Stimulated activated CD4-positive, alpha-beta T cell treated with anti-CD3 and anti-CD28 coated beads, Interleukin-2, amount 100 ng/mL, for 24 hours (primary cell): ENCODE measurements at regions not wholly inside any gene's neighbourhood (a gene's known extent, or its start where the extent isn't known, plus 50 kb on each side); places are given as distances from the start of the nearest gene placed in this dataset.

Experiments used
- DNase-seq, 2 donors: peaks; one replicate each; pipeline ENCODE4 v3.0.0-alpha.2; 2020

GRCh38 chr2:104179644-104180043, 674.3 kb upstream of the POU3F3 start:
- no peak for DNase-seq

- DNase-seq: no peak
Measured at GRCh38 chr2:104200533-104201168, 653.3 kb upstream of the POU3F3 start.

- no peak for DNase-seq
Measured at GRCh38 chr2:104213758-104214157, 640.2 kb upstream of the POU3F3 start.

GRCh38 chr2:104215269-104216161, 638.4 kb upstream of the POU3F3 start:
- no peak for DNase-seq

GRCh38 chr2:104233591-104233990, 620.3 kb upstream of the POU3F3 start:
- DNase-seq: no peak

- no peak for DNase-seq
Measured at GRCh38 chr2:104236491-104236890, 617.4 kb upstream of the POU3F3 start.

GRCh38 chr2:104240984-104241383, 612.9 kb upstream of the POU3F3 start:
- DNase-seq: no peak

- DNase-seq: no peak
Measured at GRCh38 chr2:104249629-104250028, 604.3 kb upstream of the POU3F3 start.

GRCh38 chr2:104250635-104251034, 603.3 kb upstream of the POU3F3 start:
- no peak for DNase-seq

GRCh38 chr2:104254017-104254416, 599.9 kb upstream of the POU3F3 start:
- DNase-seq: no peak

GRCh38 chr2:104262714-104263113, 591.2 kb upstream of the POU3F3 start:
- no peak for DNase-seq

GRCh38 chr2:104279646-104280045, 574.3 kb upstream of the POU3F3 start:
- no peak for DNase-seq

- DNase-seq: no peak
Measured at GRCh38 chr2:104280216-104280615, 573.7 kb upstream of the POU3F3 start.

- DNase-seq: no peak
Measured at GRCh38 chr2:104286841-104287240, 567.1 kb upstream of the POU3F3 start.

- DNase-seq: no peak
Measured at GRCh38 chr2:104289651-104290565, 564.0 kb upstream of the POU3F3 start.

- no peak for DNase-seq
Measured at GRCh38 chr2:104290566-104290891, 563.4 kb upstream of the POU3F3 start.

- no peak for DNase-seq
Measured at GRCh38 chr2:104312684-104313083, 541.2 kb upstream of the POU3F3 start.

GRCh38 chr2:104318001-104318665, 535.8 kb upstream of the POU3F3 start:
- no peak for DNase-seq

GRCh38 chr2:104321116-104321795, 532.7 kb upstream of the POU3F3 start:
- no peak for DNase-seq

GRCh38 chr2:104321796-104322349, 532.0 kb upstream of the POU3F3 start:
- no peak for DNase-seq

- DNase-seq: no peak
Measured at GRCh38 chr2:104332731-104333130, 521.2 kb upstream of the POU3F3 start.

GRCh38 chr2:104337869-104338268, 516.0 kb upstream of the POU3F3 start:
- DNase-seq: no peak
